Activated CD8-positive, alpha-beta memory T cell treated with anti-CD3 and anti-CD28 coated beads, Interleukin-2, amount 50 U/mL, for 48 hours (primary cell): ENCODE measurements at regions not wholly inside any gene's neighbourhood (a gene's known extent, or its start where the extent isn't known, plus 50 kb on each side); places are given as distances from the start of the nearest gene placed in this dataset.

ENCODE experiments used
- DNase-seq: peaks from one replicate; pipeline ENCODE4 v3.0.0-alpha.2; 2020

DNA sequence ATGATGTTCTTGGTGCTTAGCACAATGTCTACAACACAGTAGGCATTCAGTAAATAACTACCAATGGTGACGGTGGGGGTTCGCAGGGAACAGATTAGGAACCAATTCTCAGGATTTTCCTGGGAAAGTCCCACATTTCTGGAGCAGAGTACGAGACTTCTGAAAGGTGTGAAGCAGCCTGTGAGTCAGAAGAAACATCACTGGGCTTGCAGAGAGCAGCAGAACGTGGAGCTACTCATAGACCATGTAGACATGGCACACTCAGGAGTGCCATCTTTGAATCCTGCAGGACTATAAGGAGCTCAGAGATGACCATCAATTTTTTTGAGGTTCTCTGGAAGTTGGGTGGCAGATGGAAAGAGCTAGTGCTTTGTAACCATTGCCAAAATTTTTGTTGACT is 106.6 kb upstream of the ANKRD55 start:
- no peak for DNase-seq

DNA sequence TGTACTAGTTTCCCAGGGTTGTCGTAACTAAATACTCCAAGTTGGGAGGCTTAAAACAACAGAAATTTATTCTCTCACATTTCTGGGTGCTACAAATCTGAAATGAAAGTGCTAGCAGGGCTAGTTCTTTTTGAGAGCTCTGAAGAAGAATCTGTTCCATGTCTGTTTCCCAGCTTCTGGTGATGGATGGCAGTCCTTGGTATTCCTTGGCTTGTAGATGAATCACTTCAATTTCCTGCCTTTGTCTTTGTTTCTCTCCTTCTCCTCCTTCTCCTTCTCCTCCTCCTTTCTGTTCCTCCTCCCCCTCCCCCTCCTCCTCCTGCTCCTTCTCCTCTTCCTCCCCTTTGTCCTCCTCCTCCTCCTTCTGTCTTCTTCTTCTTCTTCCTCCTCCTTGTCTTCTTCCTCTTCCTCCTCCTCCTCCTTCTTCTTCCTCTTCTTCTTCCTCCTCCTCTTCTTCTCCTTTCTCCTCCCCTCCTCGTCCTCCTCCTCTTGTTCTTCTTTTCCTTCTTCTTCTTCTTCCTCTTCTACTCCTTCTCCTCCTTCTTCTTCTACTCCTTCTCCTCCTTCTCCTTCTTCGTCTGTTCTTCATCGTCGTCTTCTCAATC is 104.7 kb upstream of the ANKRD55 start:
- no peak for DNase-seq

DNA sequence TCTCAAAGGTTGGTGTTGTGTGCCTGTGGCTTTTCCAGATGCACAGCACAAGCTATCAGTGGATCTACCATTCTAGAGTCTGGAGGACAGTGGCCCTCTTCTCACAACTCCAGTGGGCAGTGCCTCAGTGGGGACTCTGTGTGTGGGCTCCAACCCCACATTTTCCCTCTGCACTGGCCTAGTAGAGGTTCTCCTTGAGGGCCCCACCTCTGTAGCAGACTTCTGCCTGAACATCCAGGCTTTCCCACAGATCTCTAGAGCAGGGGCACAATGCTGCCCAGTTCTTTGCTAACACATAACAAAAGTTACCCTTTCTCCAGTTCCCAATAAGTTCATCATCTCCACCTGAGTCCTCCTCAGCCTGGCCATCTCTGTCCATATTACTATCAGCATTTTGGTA is 102.1 kb upstream of the ANKRD55 start:
- DNase-seq = no peak

DNA sequence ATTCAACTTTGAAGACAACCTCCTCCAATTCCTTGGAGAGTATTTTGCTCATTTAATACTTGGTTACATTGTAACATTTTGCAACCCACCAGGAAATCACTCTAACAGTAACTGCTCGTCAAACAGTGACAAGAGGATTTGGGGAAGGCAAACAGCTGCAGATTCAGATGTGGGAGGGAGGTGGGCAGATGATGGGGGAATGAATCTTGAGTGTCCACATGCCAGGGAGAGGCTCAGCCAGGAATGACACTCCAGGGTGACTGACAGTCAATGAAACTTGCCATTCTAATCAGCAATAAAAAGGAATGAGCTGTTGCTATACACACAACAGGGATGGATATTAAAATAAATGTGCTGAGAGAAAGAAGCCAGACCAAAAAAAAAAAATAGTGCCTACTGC is 97.7 kb upstream of the ANKRD55 start:
- no peak for DNase-seq

DNA sequence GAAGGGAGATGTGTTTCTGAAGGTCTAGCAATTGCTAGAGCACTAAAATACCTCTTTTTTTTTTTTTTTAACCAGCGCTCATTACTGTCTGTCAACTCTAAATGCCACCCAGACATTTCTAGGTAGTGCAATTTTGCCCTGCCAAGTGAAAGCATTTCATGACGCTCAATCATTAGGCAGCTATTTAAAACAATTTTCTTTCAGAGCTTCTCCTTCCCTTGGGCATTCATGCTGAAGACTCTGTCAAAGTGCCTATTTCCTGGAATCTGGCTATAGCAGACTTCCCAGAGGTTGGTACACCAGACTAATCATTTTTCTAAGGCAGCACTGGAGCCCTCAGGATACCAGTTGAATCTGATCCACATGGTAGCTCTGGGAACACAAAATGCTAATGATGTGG is 97.0 kb upstream of the ANKRD55 start:
- DNase-seq = no peak

DNA sequence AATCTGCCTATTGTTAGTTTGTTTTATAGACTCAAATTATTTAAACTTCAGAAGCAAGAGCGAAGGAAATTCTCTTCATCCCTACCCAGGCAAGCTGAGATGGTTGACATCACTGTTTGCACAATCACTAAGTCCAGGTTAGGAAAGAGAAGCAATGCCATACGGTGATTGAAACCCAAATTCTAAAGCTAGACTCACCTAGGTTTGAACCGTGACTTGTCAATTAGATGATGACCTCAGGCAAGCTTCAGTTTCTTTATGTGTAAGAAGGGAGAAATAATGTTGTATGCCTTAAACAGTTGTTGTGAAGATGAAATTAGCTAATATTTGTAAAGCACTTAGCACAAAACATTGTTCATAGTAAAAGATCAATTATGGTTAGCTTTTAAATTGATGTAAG is 96.5 kb upstream of the ANKRD55 start:
- DNase-seq = no peak

DNA sequence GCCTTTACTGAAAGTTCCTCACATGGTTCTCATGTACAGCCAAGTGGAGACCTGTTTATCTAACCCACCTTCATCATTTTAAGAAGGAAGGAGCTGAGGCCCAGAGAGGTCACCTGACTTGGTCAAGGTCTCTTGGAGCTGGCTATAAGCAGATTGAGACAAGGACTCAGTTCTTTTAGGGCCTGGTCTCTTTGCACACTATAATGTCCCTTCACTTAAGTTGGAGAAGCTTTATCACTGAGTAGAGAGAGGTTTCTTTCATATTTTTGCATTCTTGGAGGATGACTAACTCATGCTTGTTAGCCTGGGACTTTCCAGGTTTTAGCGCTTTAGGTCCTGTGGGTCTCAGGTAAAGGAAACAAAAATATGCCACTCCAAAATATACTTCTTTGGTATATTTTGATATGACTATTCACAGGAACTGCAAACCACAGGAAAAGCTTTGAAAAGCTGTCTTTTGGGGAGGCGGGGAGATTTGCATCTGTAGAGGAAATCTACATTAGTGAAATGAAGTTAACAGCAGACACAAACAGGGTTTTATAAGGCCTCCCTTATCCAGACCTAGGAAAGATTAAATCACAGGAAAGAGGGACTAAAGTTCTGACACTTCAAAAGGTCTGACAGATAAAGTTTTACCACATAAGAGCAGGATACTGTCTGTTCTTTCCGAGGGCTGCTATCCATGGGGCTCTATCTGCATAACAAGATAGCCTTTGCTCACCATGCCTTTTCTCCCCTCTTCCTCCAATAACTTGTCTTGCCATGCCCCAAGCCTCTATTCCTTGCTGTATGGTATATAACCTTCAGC is 95.8 kb upstream of the ANKRD55 start:
- peak; percentile 59 for DNase-seq

DNA sequence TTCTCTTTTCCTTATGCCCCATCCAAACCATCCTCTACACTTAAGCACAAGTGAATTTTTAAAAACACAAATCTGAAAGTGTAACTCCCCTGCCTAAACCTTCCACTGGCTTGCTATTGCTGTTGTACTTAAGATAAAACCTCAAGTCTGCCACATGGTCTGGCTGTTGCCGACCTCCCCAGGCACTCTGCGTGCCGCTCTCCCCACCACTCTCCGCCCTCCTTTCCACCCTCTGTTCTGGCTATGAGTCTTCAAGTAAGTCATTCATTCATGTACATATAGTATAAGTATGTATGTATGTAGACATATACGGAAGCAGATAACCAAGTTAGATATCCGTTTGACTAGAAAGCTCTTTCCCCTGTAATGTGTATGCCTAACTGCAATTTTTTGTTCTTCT is 94.7 kb upstream of the ANKRD55 start:
- DNase-seq = peak; percentile 76

DNA sequence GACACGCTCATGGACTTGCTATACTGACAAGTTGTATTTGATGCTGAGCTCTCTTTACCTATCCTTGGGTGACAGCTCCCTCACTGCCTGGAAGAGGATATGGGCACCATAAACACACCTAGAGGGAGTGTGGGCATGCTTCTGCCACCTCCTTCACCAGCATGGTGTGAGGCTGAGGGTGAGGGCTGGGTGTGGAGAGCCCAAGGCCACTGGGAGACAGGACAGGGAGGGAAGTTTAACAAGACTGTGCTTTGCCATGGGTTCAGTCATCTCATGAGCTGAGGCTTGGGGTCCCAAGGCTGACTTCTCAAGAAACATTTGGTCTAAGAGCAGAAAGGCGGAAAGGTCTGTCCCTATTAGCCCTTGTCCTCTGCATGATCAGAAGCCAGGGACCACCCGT is 93.6 kb upstream of the ANKRD55 start:
- DNase-seq = peak; percentile 57

DNA sequence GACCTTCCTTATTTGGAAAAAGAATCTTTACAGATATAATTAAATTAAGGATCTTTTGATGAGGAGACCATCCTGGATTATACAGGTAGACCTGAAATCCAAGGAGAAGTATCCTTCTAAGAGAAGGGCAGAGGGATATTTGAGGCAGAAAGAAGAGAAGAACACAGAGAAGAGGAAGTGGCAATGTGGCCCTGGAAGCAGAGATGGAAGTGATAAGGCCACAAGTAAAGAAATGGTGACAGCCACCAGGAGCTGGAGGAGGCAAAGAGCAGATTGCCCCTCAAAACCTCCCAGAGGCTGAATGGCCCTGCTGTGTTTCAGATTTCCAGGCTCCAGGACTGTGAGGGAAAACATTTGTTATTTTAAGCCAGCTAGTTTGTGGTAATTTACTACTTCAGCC is 93.0 kb upstream of the ANKRD55 start:
- DNase-seq = no peak

DNA sequence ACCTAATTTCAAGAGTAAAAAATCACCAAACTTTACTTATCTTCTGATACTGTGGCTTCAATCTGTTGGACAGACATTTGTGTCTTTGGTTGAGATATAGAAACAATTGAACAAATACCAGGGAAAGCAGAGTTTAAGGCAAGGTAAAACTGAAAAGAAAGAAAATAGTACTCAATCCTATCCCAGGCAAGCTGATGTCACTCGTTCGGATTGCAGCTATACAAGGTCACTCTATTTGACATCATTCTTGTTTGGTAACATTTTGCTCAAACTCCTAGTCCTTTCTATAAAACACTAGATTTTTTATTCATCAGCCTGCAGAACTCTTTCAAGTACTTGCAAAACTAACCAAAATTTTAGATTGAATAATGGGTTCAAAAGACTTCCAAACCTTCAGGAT is 91.9 kb upstream of the ANKRD55 start:
- no peak for DNase-seq

DNA sequence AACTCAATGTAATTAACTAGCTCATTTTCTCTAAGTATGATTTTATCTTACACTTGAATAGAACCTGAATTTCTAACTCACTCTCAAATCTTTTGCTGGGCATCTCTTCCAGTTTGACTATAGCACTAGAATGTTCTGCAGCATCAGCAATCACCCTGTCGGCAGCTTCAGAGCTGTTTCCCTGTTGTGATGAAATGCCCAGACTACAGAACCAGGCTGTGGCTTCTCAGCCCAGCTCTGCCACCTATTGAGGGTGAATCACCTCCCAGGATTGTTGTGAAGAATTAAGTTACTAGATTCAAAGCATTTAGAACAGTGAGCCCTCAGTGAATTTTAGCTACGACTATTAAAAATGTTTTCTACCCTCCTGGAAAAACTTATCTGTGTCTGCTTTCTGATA is 90.4 kb upstream of the ANKRD55 start:
- DNase-seq = no peak

DNA sequence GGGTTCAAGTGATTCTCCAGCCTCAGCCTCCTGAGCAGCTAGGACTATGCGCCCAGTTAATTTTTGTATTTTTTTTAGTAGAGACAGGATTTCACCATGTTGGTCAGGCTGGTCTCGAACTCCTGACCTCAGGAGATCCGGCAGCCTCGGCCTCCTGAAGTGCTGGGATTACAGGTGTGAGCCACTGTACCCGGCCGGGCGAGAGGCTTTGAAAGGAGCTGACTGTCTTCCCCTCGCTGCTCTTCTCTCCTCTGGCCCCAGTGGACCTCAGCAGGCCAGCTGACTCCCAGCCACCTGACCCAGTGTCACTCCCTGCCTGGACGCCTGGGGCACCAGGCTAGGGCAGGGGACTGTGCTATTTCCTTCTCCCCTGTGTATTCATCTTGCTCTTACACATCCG is 89.5 kb upstream of the ANKRD55 start:
- DNase-seq = no peak

DNA sequence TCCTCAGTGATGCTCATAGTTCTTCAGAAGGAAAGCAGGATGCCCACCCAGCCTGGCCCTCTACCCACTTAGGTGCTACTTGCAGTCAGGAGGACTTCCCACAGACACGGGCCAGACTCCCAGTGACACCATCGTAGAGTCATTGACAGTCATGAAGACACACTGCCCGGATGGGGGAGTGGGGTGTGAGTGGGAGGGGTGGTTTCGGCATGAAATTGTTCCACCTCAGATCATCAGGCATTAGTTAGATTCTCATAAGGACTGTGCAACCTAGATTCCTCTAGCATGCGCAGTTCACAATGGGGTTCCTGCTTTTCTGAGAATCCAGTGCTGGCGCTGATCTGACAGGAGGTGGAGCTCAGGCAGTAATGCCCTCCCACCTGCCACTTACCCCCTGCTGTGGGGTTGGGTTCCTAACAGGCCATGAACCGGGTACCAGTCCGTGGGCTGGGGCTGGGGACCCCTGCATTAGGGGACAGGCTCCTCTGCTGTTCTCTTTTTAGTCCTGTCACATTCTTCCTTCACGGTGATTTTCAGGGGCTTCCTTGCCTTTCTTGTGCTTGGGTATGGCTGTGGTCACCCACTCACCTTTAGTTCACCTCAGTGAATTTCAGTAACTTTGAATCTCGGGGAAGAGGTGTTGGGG is 88.2 kb upstream of the ANKRD55 start:
- DNase-seq = no peak

DNA sequence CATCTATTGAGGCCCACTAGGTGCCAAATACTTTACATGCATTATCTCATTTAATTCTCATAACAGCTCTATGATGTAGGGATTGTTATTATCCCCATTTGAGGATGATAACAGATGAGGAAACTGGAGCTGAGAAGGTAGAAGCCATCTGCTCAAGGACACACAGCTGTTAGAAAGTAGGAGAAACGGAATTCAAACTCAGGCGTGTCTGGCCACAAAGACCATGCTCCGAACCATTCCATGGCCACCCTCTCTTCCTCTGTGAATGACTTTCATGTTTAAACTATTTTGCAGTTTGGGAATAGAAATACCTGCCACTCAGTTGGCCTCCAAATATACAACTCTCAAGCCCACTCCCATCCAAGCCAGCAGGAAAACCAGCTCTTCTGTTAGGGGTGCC is 87.6 kb upstream of the ANKRD55 start:
- no peak for DNase-seq

DNA sequence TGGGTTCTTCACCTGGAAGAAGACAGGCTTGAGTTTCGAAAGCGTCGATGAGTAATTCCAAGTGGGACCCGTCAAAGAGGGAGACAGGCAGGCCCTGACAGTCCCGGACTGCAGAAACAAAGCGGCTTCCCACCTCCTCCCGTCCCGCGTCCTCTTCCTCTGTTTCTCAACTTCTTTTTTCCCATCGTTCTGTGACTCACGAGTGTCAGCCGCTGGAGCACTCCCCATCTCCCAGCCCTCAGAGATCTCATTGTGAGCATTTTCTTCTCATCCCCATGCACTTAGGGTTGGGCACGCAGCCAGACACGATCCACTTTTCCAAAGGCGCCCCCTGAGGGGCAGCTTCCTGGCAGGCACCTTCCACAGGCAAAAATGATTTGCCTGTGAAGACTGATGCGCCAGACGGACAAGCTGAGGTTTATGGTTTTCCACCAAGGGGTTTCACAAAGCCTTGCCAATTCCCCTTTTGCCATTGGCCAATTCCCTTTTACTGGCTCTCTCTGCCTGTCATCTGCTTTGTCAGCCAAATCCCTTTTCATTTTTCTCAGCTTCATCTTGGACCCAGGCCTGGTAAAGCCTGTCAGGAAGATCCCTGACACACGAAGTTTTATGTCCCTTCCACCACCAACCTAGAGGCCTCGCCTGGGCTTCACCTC is 86.5 kb upstream of the ANKRD55 start:
- no peak for DNase-seq

DNA sequence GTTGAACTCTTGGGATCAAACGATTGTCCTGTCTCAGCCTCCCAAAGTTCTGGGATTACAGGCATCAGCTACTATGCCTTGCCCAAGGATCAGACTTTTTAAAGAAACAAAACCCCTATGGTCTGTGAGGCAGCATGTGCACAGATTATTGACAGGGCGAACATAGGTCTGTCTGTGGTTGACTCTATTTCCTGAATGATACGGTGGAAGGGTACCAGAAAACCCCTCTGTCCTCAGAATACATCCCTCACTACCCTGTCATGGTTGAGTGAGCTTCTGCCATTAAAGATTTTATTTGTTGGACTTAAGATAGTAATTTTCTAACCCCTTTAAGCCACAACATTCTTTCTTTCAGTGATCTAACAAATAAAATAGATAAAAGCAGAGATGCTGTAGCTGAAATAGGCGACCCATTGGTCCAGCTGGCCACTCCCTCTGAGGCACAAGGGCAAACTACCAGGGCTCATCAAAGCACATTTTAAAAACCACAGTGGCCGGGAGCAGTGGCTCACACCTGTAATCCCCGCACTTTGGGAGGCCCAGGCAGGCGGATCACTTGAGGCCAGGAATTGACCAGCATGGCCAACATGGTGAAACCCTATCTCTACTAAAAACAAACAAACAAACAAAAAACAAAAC is 84.9 kb upstream of the ANKRD55 start:
- no peak for DNase-seq

DNA sequence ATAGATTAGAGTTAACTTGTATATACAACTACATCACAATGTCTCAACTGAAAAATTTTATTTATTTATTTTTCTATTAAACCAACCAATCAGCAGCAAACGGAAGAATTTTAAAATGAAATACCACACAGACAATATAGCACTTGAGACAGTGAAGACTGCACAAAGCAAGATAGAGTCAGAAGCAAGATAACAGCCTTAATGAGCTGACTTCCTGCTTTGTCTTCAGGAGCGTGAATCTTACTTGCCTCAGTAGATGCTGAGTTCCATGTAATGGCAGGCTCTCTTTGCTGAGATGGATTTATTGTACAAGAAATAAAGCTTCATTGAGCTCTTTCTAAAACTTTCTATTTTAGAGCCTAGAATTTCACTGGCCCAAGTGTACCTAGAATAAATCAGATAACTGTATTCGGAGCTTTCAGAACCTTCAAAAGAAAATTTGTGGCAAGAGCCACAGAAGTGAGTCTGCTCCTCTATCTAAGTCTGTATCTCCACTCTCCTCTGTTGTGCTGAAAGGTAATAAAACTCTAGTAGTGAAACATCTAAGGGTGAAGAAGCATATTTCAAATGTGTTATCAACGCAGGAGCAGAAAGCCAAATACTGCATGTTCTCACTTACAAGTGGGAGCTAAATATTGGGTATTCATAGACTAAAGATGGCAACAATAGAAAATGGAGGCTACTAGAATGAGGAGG is 83.3 kb upstream of the ANKRD55 start:
- DNase-seq = no peak

DNA sequence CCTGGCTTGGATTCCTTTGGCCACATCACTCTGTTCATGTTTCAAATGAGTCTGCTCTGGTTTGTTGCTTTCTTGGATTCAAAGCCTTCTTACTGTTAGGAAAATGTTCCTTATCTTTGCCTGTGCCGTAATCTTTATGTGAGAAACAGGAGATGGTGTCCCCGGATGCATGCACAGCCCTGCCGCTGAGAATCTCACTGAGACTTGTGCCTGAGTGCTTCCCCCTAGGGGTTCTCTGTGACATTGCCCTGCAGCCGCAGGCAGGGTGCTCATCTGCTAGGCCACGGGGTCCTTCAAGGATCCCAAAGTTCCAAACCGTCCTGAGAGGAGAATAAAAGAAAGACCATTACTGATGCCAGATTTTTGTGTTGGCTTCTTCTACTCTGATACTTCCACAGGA is 81.4 kb upstream of the ANKRD55 start:
- no peak for DNase-seq

DNA sequence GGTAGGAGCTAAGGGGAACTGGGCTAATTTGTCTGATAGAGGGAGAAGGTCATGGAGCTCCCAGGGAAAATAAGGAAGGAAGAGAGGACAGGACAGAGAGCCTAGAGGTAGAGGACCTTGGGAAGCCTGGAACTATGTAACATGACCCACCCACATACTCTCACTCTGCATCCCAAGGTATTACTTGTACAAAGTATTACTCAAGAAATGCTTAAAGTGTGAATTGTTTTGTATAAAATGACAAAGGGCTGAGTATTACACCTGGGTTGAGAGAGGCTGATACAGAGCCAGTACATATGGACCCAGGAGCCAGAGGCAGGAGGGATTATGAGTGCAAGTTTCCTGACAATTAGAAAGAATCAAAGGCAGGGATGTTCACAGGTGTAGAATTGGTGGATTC is 80.5 kb upstream of the ANKRD55 start:
- no peak for DNase-seq

DNA sequence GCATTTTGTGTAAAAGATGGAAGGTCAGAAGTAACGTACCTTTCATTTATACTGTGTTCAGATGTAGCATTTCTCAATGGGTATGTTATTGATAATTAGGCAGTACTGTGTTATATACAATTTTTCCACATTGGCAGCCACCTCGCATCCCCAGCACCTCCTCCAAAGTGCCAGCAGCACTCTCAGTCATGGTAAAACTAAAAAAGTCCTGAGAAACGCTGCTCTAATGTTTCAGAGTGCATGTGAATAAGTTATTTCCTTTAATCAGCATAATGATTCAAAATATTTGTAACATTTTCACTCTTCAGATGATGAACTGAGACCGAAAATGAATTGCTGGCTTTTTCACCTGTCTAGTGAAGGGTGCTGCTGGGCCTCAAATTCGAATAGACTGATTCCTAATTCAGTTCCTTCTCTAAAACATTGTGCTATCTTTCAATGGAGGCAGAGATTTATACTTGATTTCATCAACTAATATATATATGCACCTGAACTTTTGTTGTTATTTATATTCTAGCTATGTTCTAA is 79.9 kb upstream of the ANKRD55 start:
- no peak for DNase-seq

DNA sequence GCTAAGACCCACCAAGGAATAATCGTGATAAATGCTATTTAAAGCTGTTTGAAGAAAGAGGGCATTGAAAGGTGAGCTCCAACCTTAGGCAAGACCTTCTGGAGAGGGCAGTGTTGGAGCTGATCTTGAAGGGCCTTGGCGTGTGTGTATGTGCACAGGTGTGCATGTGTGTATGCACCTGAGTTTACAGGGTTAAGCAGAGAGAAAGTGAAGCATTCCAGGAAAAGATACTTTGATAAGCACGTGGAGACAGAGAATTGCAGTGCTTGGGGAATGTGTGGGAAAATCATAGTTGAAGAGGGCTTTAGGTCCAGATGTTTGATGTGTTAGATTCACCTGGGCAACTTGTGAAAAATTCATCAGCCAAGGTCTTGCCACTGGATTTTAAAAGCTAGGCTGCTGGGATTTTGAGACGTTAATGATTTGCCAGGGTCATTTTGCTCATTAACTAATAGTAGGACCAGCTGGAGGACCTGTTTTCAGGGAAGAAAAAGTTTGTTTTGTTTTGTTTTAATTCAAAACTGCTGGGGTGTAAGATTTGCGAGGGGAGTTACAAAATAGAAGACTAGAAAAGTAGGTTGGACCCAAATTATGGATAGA is 78.3 kb upstream of the ANKRD55 start:
- no peak for DNase-seq
